ENCODE measurements at regions not wholly inside any gene's neighbourhood (a gene's known extent, or its start where the extent isn't known, plus 50 kb on each side); places are given as distances from the start of the nearest gene placed in this dataset.

DNA sequence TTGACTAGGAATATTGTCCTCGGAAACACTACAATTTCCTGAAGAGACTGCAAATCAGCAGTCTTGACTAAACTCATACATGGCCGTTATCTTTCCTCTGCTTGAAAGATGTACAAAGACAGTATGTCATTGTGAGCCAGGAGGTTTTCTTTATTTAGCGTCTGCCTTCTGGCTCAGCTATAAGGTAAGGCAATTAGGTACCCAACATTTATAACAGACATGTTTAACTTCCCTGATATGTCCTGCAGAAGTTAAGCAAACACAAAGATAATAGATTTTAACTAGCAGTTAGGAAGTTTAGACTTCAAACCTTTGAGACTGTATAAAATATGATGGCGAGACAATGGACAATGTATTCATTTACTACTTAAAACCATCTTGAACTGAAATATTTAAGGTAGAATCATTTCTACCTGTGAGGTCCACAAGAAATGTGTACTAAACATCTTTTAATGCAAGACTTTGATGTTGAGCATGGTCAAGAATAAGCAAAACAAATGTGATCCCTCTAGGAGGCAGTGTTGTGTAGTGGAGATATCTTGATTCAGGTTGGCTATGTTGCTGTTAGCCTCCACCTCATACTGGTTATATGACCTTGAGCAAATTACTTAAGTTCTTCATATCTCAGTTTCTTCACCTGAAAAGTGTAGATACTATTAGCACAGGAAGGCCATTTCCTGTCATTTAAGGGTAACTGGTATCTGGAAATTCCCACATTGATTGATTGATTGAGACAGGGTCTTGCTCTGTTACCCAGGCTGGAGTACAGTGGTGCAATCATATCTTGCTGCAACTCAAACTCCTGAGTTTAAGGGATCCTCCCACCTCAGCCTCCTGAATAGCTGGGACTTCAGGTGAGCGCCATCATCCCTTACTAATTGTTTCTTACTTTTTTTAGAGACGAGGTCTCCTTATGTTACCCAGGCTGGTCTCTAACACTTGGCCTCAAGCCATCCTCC lies 96.3 kb upstream of the EEA1 start:
- Histone ChIP-seq H3K27me3 (ENCODE audit: insufficient read depth, low read length) (no peaks in the 10 kb centered on the region), H3K4me1 (ENCODE audit: control insufficient read depth in 1 of 2, insufficient read depth in 2 of 2, low read length in 2 of 2) (no peaks in the 10 kb centered on the region), H3K27ac (ENCODE audit: low read depth, low read length) (no peak overlapping the region), H4K91ac (ENCODE audit: low read depth, low read length) (no peak overlapping the region), H2BK5ac (ENCODE audit: low read depth, low read length, poor library complexity) (no peak overlapping the region), H3K4ac (ENCODE audit: low read depth, low read length) (no peak overlapping the region), H3K4me2 (ENCODE audit: low read length) (no peak overlapping the region), H2AFZ (ENCODE audit: insufficient read depth, low read length, poor library complexity) (no peak overlapping the region), H3K79me2 (ENCODE audit: control insufficient read depth, insufficient read depth, low read length, poor library complexity) (no peaks in the 10 kb centered on the region), H3K36me3 (ENCODE audit: control insufficient read depth in 1 of 2, insufficient read depth in 2 of 2, low read length in 2 of 2) (no peaks in the 10 kb centered on the region), H3K4me3 (ENCODE audit: low read depth, low read length) (no peak overlapping the region), H3K14ac (ENCODE audit: low read length) (no peak overlapping the region), H2AK5ac (ENCODE audit: low read length) (no peak overlapping the region), H4K12ac (ENCODE audit: low read depth, low read length) (no peak overlapping the region), H4K8ac (ENCODE audit: low read depth, low read length) (no peak overlapping the region), H3K18ac (ENCODE audit: low read length) (no peak overlapping the region), H3K79me1 (ENCODE audit: low read length) (no peaks in the 10 kb centered on the region), H2BK120ac (ENCODE audit: insufficient read depth, low read length, poor library complexity) (no peak overlapping the region), H3K9me3 (ENCODE audit: insufficient read depth, low read depth, low read length) (no peaks in the 10 kb centered on the region), H3K23ac (ENCODE audit: low read length) (no peak overlapping the region), H3K9ac (ENCODE audit: low read length) (no peak overlapping the region), H2BK12ac (ENCODE audit: low read length) (no peak overlapping the region)
- WGBS (ENCODE audit: extremely low coverage, insufficient coverage, insufficient read length): no CpG with 5 or more reads among the region's 6 CpGs
- DNase-seq: peak; percentile 7 to 60

DNA sequence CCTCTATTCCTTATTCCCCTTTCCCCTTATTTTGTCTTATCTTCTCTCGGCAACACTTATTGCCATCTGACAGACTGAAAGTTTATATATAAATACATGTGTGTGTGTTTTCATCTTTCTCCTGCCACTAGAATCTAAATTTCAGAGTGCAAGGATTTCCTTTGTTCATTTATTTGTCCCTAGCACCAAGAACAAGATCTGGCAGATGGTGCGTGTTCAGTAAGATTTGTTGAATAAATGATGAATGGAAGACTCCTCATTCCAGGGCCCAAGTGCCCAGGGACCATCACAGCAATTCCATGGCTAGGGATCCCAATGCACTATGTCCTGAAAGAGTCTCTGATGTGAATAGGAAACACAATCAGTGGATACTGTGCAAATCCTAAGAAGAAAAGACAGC lies 97.9 kb upstream of the EEA1 start:
- H4K8ac ChIP-seq (ENCODE audit: low read depth, low read length): no peak overlapping the region
- no peak overlapping the region for H2AFZ ChIP-seq (ENCODE audit: insufficient read depth, low read length, poor library complexity)
- no peak overlapping the region for H3K14ac ChIP-seq (ENCODE audit: low read length)
- no peaks in the 10 kb centered on the region for H3K9me3 ChIP-seq (ENCODE audit: insufficient read depth, low read depth, low read length)
- H3K4me1 ChIP-seq (ENCODE audit: control insufficient read depth in 1 of 2, insufficient read depth in 2 of 2, low read length in 2 of 2): no peaks in the 10 kb centered on the region
- no peaks in the 10 kb centered on the region for H3K79me1 ChIP-seq (ENCODE audit: low read length)
- DNase-seq: no peak
- H3K36me3 ChIP-seq (ENCODE audit: control insufficient read depth in 1 of 2, insufficient read depth in 2 of 2, low read length in 2 of 2): no peaks in the 10 kb centered on the region
- no peaks in the 10 kb centered on the region for H3K27me3 ChIP-seq (ENCODE audit: insufficient read depth, low read length)
- WGBS (ENCODE audit: extremely low coverage, insufficient coverage, insufficient read length): no CpG with 5 or more reads among the region's 2 CpGs
- H2BK120ac ChIP-seq (ENCODE audit: insufficient read depth, low read length, poor library complexity): no peak overlapping the region
- no peak overlapping the region for H3K18ac ChIP-seq (ENCODE audit: low read length)
- no peak overlapping the region for H2BK12ac ChIP-seq (ENCODE audit: low read length)
- H4K12ac ChIP-seq (ENCODE audit: low read depth, low read length): no peak overlapping the region
- H3K23ac ChIP-seq (ENCODE audit: low read length): no peak overlapping the region
- H3K4me2 ChIP-seq (ENCODE audit: low read length): no peak overlapping the region
- no peak overlapping the region for H3K4ac ChIP-seq (ENCODE audit: low read depth, low read length)
- no peak overlapping the region for H2AK5ac ChIP-seq (ENCODE audit: low read length)
- no peak overlapping the region for H3K9ac ChIP-seq (ENCODE audit: low read length)
- no peak overlapping the region for H3K27ac ChIP-seq (ENCODE audit: low read depth, low read length)
- no peak overlapping the region for H2BK5ac ChIP-seq (ENCODE audit: low read depth, low read length, poor library complexity)
- H3K4me3 ChIP-seq (ENCODE audit: low read depth, low read length): no peak overlapping the region
- H3K79me2 ChIP-seq (ENCODE audit: control insufficient read depth, insufficient read depth, low read length, poor library complexity): no peaks in the 10 kb centered on the region
- no peak overlapping the region for H4K91ac ChIP-seq (ENCODE audit: low read depth, low read length)

DNA sequence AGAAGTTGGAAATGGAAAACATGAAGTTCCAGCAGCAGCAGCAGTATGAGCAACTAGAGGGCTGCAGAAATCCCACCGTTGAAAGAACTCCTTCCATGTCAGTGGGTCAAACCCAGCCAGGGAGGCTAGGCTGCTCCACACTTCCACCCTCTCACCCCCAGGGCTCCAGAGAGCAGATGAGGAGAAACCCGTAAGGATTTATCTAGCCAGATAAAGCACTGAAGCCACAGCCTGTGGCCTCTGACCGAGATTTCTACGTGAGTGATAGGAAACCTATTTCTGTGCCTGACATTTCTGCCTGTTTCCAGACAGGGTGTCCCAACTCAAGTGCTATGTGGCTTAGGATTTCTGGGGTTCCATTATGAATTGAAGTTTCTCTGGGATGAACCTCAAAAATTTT lies 100.0 kb upstream of the EEA1 start:
- WGBS (ENCODE audit: extremely low coverage, insufficient coverage, insufficient read length): no CpG with 5 or more reads among the region's 4 CpGs
- Histone ChIP-seq H3K9ac (ENCODE audit: low read length) (no peak overlapping the region), H4K8ac (ENCODE audit: low read depth, low read length) (no peak overlapping the region), H3K4me3 (ENCODE audit: low read depth, low read length) (no peak overlapping the region), H3K79me2 (ENCODE audit: control insufficient read depth, insufficient read depth, low read length, poor library complexity) (no peaks in the 10 kb centered on the region), H3K36me3 (ENCODE audit: control insufficient read depth in 1 of 2, insufficient read depth in 2 of 2, low read length in 2 of 2) (no peaks in the 10 kb centered on the region), H4K91ac (ENCODE audit: low read depth, low read length) (no peak overlapping the region), H3K4me2 (ENCODE audit: low read length) (no peak overlapping the region), H2BK12ac (ENCODE audit: low read length) (no peak overlapping the region), H3K4me1 (ENCODE audit: control insufficient read depth in 1 of 2, insufficient read depth in 2 of 2, low read length in 2 of 2) (no peaks in the 10 kb centered on the region), H3K27ac (ENCODE audit: low read depth, low read length) (no peak overlapping the region), H3K14ac (ENCODE audit: low read length) (no peak overlapping the region), H2AK5ac (ENCODE audit: low read length) (no peak overlapping the region), H3K79me1 (ENCODE audit: low read length) (no peaks in the 10 kb centered on the region), H3K9me3 (ENCODE audit: insufficient read depth, low read depth, low read length) (no peaks in the 10 kb centered on the region), H2BK5ac (ENCODE audit: low read depth, low read length, poor library complexity) (no peak overlapping the region), H4K12ac (ENCODE audit: low read depth, low read length) (no peak overlapping the region), H3K23ac (ENCODE audit: low read length) (no peak overlapping the region), H3K27me3 (ENCODE audit: insufficient read depth, low read length) (no peaks in the 10 kb centered on the region), H3K4ac (ENCODE audit: low read depth, low read length) (no peak overlapping the region), H2AFZ (ENCODE audit: insufficient read depth, low read length, poor library complexity) (no peak overlapping the region), H2BK120ac (ENCODE audit: insufficient read depth, low read length, poor library complexity) (no peak overlapping the region), H3K18ac (ENCODE audit: low read length) (no peak overlapping the region)
- DNase-seq: no peak

DNA sequence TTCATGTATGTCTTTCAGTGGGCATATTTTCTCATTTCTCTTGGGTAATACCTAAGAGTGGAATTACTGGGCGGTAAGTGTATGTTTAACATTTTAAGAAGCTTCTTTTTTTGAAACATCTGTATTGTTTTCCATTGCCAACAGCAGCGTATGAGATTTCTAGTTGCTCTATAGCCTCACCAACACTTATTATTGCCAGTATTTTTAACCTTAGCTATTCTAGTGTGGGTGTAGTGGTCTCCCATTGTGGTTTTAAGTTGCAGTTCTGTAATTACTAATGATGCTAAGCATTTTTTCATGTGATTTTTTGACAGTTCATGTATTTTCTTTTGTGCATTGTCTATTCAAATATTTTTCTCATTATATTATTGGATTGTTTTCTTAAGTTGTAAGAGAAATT lies 101.9 kb upstream of the EEA1 start:
- no CpG with 5 or more reads among the region's 2 CpGs for WGBS (ENCODE audit: extremely low coverage, insufficient coverage, insufficient read length)
- H2AK5ac ChIP-seq (ENCODE audit: low read length): no peak overlapping the region
- H3K9ac ChIP-seq (ENCODE audit: low read length): no peak overlapping the region

More for the DNA sequence above, 101.9 kb upstream of the EEA1 start:
- H2AFZ ChIP-seq (ENCODE audit: insufficient read depth, low read length, poor library complexity): no peak overlapping the region
- H4K91ac ChIP-seq (ENCODE audit: low read depth, low read length): no peak overlapping the region
- no peaks in the 10 kb centered on the region for H3K27me3 ChIP-seq (ENCODE audit: insufficient read depth, low read length)
- peaks cover 1% of the 10 kb centered on the region for H3K9me3 ChIP-seq (ENCODE audit: insufficient read depth, low read depth, low read length)
- H3K4ac ChIP-seq (ENCODE audit: low read depth, low read length): no peak overlapping the region
- H3K27ac ChIP-seq (ENCODE audit: low read depth, low read length): no peak overlapping the region
- H3K18ac ChIP-seq (ENCODE audit: low read length): no peak overlapping the region
- no peak overlapping the region for H4K8ac ChIP-seq (ENCODE audit: low read depth, low read length)
- no peak overlapping the region for H4K12ac ChIP-seq (ENCODE audit: low read depth, low read length)
- no peak overlapping the region for H3K14ac ChIP-seq (ENCODE audit: low read length)
- H3K79me1 ChIP-seq (ENCODE audit: low read length): no peaks in the 10 kb centered on the region
- no peaks in the 10 kb centered on the region for H3K36me3 ChIP-seq (ENCODE audit: control insufficient read depth in 1 of 2, insufficient read depth in 2 of 2, low read length in 2 of 2)
- no peak overlapping the region for H3K23ac ChIP-seq (ENCODE audit: low read length)
- no peak overlapping the region for H3K4me3 ChIP-seq (ENCODE audit: low read depth, low read length)
- no peaks in the 10 kb centered on the region for H3K4me1 ChIP-seq (ENCODE audit: control insufficient read depth in 1 of 2, insufficient read depth in 2 of 2, low read length in 2 of 2)
- H2BK120ac ChIP-seq (ENCODE audit: insufficient read depth, low read length, poor library complexity): no peak overlapping the region
- no peak overlapping the region for H3K4me2 ChIP-seq (ENCODE audit: low read length)
- H2BK5ac ChIP-seq (ENCODE audit: low read depth, low read length, poor library complexity): no peak overlapping the region
- no peak overlapping the region for H2BK12ac ChIP-seq (ENCODE audit: low read length)
- H3K79me2 ChIP-seq (ENCODE audit: control insufficient read depth, insufficient read depth, low read length, poor library complexity): no peaks in the 10 kb centered on the region
- no peak for DNase-seq
